CD14-positive monocyte (primary cell): ENCODE measurements at regions not wholly inside any gene's neighbourhood (a gene's known extent, or its start where the extent isn't known, plus 50 kb on each side); places are given as distances from the start of the nearest gene placed in this dataset.

Experiments used
- DNase-seq, 3 donors: peaks; one replicate each; pipeline ENCODE4 v3.0.0-alpha.2; 2011 to 2022
- H2AFZ ChIP-seq: 2 replicates; pipeline ENCODE4 v1.6.0; 2012; ENCODE audit warnings: mild to moderate bottlenecking, low read depth, low read length, inconsistent platforms; ENCODE audit not compliant: insufficient read depth, poor library complexity, severe bottlenecking
- H3K27ac ChIP-seq, 2 donors: 1 replicate in 1 of 2; 2 replicates in 1 of 2; pipeline ENCODE4 v1.5.1; 2012 to 2013; ENCODE audit warnings: low read length in 2 of 2, control low read depth in 1 of 2, inconsistent platforms in 1 of 2, low read depth in 1 of 2, mild to moderate bottlenecking in 1 of 2
- H3K27me3 ChIP-seq, 2 donors: one replicate each; pipeline versions ENCODE4 v1.6.0 to v1.6.1; 2011 to 2013; ENCODE audit warnings: low read length in 2 of 2; ENCODE audit not compliant: control insufficient read depth in 2 of 2, insufficient read depth in 2 of 2
- H3K36me3 ChIP-seq, 2 donors: replicated peaks in 1 of 2; 1 replicate in 1 of 2; 2 replicates in 1 of 2; pipeline versions ENCODE4 v1.5.1 to v1.6.1; 2012 to 2013; ENCODE audit warnings: low read length in 2 of 2, control low read depth in 1 of 2, inconsistent platforms in 1 of 2, mild to moderate bottlenecking in 1 of 2; ENCODE audit not compliant: insufficient read depth in 2 of 2, control insufficient read depth in 1 of 2
- H3K4me1 ChIP-seq, 2 donors: 1 replicate in 1 of 2; 2 replicates in 1 of 2; pipeline versions ENCODE4 v1.5.1 to v1.6.1; 2012 to 2013; ENCODE audit warnings: low read length in 2 of 2, control low read depth in 1 of 2, inconsistent platforms in 1 of 2, mild to moderate bottlenecking in 1 of 2, moderate library complexity in 1 of 2; ENCODE audit not compliant: insufficient read depth in 2 of 2, control insufficient read depth in 1 of 2
- H3K4me2 ChIP-seq: replicated peaks from 2 replicates; pipeline ENCODE3; 2012; ENCODE audit warnings: low read length, moderate library complexity, mild to moderate bottlenecking; ENCODE audit not compliant: poor library complexity, severe bottlenecking; ENCODE audit errors: extremely low read depth
- H3K4me3 ChIP-seq, 3 experiments: fragments of 200-600 bp in 1 of 3; sonication (generic) in 1 of 3; replicated peaks in 1 of 3; 1 replicate in 2 of 3; 2 replicates in 1 of 3; pipeline ENCODE4 v1.5.1; 2011 to 2013; ENCODE audit warnings: low read length in 3 of 3, mild to moderate bottlenecking in 3 of 3, control low read depth in 2 of 3, low read depth in 2 of 3, inconsistent platforms in 1 of 3, moderate library complexity in 1 of 3
- H3K79me2 ChIP-seq: 2 replicates; pipeline ENCODE4 v1.6.0; 2012; ENCODE audit warnings: mild to moderate bottlenecking, control low read depth, inconsistent platforms, low read length, moderate library complexity; ENCODE audit not compliant: insufficient read depth
- H3K9ac ChIP-seq: 2 replicates; pipeline ENCODE4 v1.6.0; 2017; ENCODE audit warnings: low read length, mild to moderate bottlenecking; ENCODE audit not compliant: insufficient read depth, poor library complexity, severe bottlenecking
- H3K9me3 ChIP-seq, 2 donors: replicated peaks in 1 of 2; 1 replicate in 1 of 2; 2 replicates in 1 of 2; pipeline versions ENCODE4 v1.5.1 to v1.6.1; 2012 to 2013; ENCODE audit warnings: low read length in 2 of 2, control low read depth in 1 of 2; ENCODE audit not compliant: control insufficient read depth in 1 of 2, insufficient read depth in 1 of 2
- H4K20me1 ChIP-seq: 2 replicates; pipeline ENCODE4 v1.6.0; 2012; ENCODE audit warnings: mild to moderate bottlenecking, low read length, control low read depth, moderate library complexity; ENCODE audit not compliant: insufficient read depth
- H3K27ac Mint-ChIP-seq, 7 donors: one replicate each; pipeline ENCODE4 v1.8.0; 2020; ENCODE audit warnings: mild to moderate bottlenecking in 7 of 7, mixed read lengths in 7 of 7, moderate library complexity in 6 of 7, inconsistent platforms in 2 of 7
- H3K27me3 Mint-ChIP-seq, 3 donors: one replicate each; pipeline ENCODE4 v1.8.0; 2021 to 2022; ENCODE audit warnings: low read depth in 3 of 3, mild to moderate bottlenecking in 3 of 3, mixed read lengths in 3 of 3, moderate library complexity in 3 of 3, inconsistent platforms in 1 of 3
- H3K36me3 Mint-ChIP-seq, 2 donors: one replicate each; pipeline ENCODE4 v1.8.0; 2020; ENCODE audit warnings: mixed read lengths in 2 of 2, inconsistent platforms in 1 of 2, mild to moderate bottlenecking in 1 of 2
- H3K4me1 Mint-ChIP-seq: one replicate; pipeline ENCODE4 v1.8.0; 2020; ENCODE audit warnings: mild to moderate bottlenecking, mixed read lengths
- H3K4me3 Mint-ChIP-seq, 2 donors: one replicate each; pipeline ENCODE4 v1.8.0; 2020; ENCODE audit warnings: mild to moderate bottlenecking in 2 of 2, mixed read lengths in 2 of 2, moderate library complexity in 1 of 2
- H3K9me3 Mint-ChIP-seq, 7 donors: one replicate each; pipeline ENCODE4 v1.8.0; 2020 to 2022; ENCODE audit warnings: mixed read lengths in 7 of 7, mild to moderate bottlenecking in 6 of 7, moderate library complexity in 6 of 7, inconsistent platforms in 2 of 7
- WGBS: methylation state at CpG from one replicate; pipeline ENCODE4 v1.1.5; 2013; ENCODE audit warnings: missing lambda C conversion rate; ENCODE audit not compliant: insufficient coverage; 5-methylcytosine and 5-hydroxymethylcytosine counted together
- intact Hi-C, 2 donors: fragments of 100-400 bp; cut with micrococcal nuclease; formaldehyde crosslinking; loops; one replicate each; pipeline versions ENCODE4 v1.15.0 to v1.15.1; 2023
- TF ChIP-seq, protein P1 (sequence below): fragments of 200-600 bp; IDR thresholded peaks from one replicate; pipeline ENCODE4 v1.8.0; 2022; ENCODE audit warnings: antibody characterized with exemption, mild to moderate bottlenecking

DNA sequence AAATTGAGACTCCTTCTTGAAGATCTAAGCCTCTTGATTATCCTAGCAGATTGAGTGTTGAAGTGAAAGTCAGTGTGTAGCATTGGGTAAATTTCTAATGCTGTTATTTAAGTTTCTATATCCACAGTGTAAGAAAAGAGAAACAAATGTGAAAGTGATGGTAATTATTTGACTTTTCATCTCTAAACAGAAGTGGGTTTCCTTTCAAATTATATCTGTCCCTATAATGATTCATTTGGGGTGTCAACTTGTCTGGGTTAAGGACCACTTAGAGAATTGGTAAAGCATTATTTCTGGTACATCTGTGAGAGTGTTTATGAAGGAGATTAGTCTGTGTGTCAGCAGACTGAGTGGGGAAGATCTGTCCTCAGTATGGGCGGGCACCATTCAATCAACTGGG, 133.0 kb upstream of the HMCN1 start:
- intact Hi-C loops: no loop called here
- H3K9me3 Mint-ChIP-seq: peaks cover 0 to 1% (median 0%) of the 10 kb centered on the region in 7 donors
- H3K36me3 Mint-ChIP-seq: no peaks in the 10 kb centered on the region
- TF ChIP-seq, protein P1, sequence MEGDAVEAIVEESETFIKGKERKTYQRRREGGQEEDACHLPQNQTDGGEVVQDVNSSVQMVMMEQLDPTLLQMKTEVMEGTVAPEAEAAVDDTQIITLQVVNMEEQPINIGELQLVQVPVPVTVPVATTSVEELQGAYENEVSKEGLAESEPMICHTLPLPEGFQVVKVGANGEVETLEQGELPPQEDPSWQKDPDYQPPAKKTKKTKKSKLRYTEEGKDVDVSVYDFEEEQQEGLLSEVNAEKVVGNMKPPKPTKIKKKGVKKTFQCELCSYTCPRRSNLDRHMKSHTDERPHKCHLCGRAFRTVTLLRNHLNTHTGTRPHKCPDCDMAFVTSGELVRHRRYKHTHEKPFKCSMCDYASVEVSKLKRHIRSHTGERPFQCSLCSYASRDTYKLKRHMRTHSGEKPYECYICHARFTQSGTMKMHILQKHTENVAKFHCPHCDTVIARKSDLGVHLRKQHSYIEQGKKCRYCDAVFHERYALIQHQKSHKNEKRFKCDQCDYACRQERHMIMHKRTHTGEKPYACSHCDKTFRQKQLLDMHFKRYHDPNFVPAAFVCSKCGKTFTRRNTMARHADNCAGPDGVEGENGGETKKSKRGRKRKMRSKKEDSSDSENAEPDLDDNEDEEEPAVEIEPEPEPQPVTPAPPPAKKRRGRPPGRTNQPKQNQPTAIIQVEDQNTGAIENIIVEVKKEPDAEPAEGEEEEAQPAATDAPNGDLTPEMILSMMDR: no peak
- no peak overlapping the region for H3K4me3 Mint-ChIP-seq
- no peaks in the 10 kb centered on the region for H3K79me2 ChIP-seq
- 100% methylated on average over 1 of the region's 1 CpG for whole genome bisulfite sequencing
- H3K27ac Mint-ChIP-seq: no peak overlapping the region
- peaks cover 10% of the 10 kb centered on the region for H3K4me1 Mint-ChIP-seq
- no peak overlapping the region for H2AFZ ChIP-seq
- H3K36me3 ChIP-seq: no peaks in the 10 kb centered on the region
- H3K27me3 ChIP-seq: no peaks in the 10 kb centered on the region
- no peak overlapping the region for H3K9ac ChIP-seq
- H3K4me3 ChIP-seq: no peak overlapping the region
- DNase-seq: no peak
- no peak overlapping the region for H3K4me2 ChIP-seq
- H3K27ac ChIP-seq: no peak overlapping the region
- no peaks in the 10 kb centered on the region for H4K20me1 ChIP-seq
- H3K4me1 ChIP-seq: peaks cover 10 to 18% of the 10 kb centered on the region in 2 donors
- H3K27me3 Mint-ChIP-seq: no peaks in the 10 kb centered on the region
- H3K9me3 ChIP-seq: no peaks in the 10 kb centered on the region

DNA sequence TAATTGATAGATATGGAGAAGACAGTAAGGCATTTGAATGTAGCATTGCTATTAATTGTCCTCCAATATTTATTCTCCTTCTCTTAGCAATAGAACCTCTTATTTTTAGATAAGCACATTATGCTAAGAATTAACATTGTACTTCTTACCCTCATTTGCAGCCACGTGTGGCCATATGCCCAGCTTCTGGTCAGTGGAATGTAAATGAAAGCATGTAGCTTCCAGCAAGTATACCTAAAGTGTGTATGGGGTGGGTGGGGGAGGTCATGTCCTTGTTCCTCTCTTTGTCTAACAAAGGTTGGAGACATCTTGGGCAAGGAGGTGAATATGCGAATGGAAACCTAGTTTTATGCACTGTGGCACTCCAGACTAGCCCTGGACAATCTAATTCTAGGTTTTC, 133.6 kb upstream of the HMCN1 start:
- H4K20me1 ChIP-seq: no peaks in the 10 kb centered on the region
- H3K27me3 ChIP-seq: no peaks in the 10 kb centered on the region
- no peak overlapping the region for H3K4me3 ChIP-seq
- no peaks in the 10 kb centered on the region for H3K9me3 ChIP-seq
- H3K4me3 Mint-ChIP-seq: no peak overlapping the region
- H3K4me2 ChIP-seq: no peak overlapping the region
- H3K4me1 Mint-ChIP-seq: peaks cover 14% of the 10 kb centered on the region
- H3K9ac ChIP-seq: no peak overlapping the region
- H3K27me3 Mint-ChIP-seq: no peaks in the 10 kb centered on the region
- WGBS: no CpG with 5 or more reads among the region's 2 CpGs
- intact Hi-C loops: no loop called here
- H3K9me3 Mint-ChIP-seq: peaks cover 0 to 1% (median 0%) of the 10 kb centered on the region in 7 donors
- no peak overlapping the region for H3K27ac Mint-ChIP-seq
- DNase-seq: no peak
- no peaks in the 10 kb centered on the region for H3K36me3 ChIP-seq
- H3K27ac ChIP-seq: no peak overlapping the region
- H3K36me3 Mint-ChIP-seq: no peaks in the 10 kb centered on the region
- no peaks in the 10 kb centered on the region for H3K79me2 ChIP-seq
- TF ChIP-seq, protein P1: no peak
- H3K4me1 ChIP-seq: peaks cover 10 to 18% of the 10 kb centered on the region in 2 donors
- H2AFZ ChIP-seq: no peak overlapping the region
